ENCODE measurements at regions not wholly inside any gene's neighbourhood (a gene's known extent, or its start where the extent isn't known, plus 50 kb on each side); places are given as distances from the start of the nearest gene placed in this dataset.

- TF ChIP-seq CTCF (IDR thresholded peaks at IDR 0.05; ENCODE audit: low read depth, low read length, missing input control) (no peak), ZBTB33 (IDR thresholded peaks at IDR 0.05) (no peak), GABPA (IDR thresholded peaks at IDR 0.05 in 1 of 2, conservative IDR thresholded peaks at IDR 0.05 in 1 of 2) (no peak), SP1 (IDR thresholded peaks at IDR 0.05) (no peak), YY1 (IDR thresholded peaks at IDR 0.05) (no peak)
Observed at GRCh38 chr6:25022140-25022553, 86.4 kb upstream of the RIPOR2 start.

Data from liver (tissue), 3 donors.